GM21447 (cell line): ENCODE measurements at regions not wholly inside any gene's neighbourhood (a gene's known extent, or its start where the extent isn't known, plus 50 kb on each side); places are given as distances from the start of the nearest gene placed in this dataset.

Experiments
- ATAC-seq: cut with Tn5 transposase; IDR thresholded peaks from one replicate; pipeline ENCODE4 v1.9.1; 2021; ENCODE audit not compliant: unreplicated experiment

- ATAC-seq = peak; percentile 84
These were observed 234.4 kb upstream of the E2F8 start for GRCh38 chr11:19474954-19475721.

- ATAC-seq = no peak
These were observed 233.5 kb upstream of the E2F8 start for GRCh38 chr11:19474211-19474610.

DNA sequence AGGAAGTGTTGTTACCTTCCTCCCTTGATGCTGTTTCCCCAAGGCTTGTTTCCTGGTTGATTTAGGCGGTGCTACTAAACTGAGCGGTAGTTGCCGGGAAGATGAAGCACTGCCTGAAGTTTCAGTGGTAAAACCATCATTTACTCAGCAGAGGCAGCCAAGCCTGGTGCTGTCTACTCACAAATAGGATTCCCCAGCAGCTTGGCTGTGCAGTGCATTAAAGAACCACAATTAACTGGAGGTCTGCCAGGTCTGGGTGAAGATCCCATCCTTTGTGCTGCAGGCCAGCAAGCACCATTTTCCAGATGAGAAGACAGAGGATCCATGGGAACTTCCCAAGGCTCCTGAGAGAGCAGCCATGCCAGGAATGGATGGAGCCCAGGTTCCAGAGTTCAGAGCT, 231.9 kb upstream of the E2F8 start:
- ATAC-seq = no peak

DNA sequence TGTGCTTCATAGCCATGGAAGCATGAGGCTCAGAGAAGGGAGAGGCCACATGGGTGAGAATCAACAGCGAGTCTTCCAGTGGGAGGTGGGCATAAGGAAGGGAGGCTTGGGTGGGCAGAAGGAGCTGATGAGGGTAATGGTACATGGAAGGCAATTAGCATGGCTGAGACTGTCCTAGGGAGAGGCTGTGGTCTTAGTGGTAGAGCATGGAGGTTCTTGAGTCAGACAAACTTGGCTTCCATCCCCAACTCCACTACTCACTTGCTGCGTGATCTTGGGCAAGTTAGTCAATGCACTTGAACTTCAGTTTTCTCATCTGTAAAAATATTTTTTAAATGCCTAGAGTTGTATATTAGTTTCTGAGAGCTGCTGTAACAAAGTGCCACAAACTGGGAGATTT, 227.2 kb upstream of the E2F8 start:
- no peak for ATAC-seq

GRCh38 chr11:19466314-19466713, 225.6 kb upstream of the E2F8 start:
- no peak for ATAC-seq

GRCh38 chr11:19463976-19464375, 223.2 kb upstream of the E2F8 start:
- no peak for ATAC-seq

DNA sequence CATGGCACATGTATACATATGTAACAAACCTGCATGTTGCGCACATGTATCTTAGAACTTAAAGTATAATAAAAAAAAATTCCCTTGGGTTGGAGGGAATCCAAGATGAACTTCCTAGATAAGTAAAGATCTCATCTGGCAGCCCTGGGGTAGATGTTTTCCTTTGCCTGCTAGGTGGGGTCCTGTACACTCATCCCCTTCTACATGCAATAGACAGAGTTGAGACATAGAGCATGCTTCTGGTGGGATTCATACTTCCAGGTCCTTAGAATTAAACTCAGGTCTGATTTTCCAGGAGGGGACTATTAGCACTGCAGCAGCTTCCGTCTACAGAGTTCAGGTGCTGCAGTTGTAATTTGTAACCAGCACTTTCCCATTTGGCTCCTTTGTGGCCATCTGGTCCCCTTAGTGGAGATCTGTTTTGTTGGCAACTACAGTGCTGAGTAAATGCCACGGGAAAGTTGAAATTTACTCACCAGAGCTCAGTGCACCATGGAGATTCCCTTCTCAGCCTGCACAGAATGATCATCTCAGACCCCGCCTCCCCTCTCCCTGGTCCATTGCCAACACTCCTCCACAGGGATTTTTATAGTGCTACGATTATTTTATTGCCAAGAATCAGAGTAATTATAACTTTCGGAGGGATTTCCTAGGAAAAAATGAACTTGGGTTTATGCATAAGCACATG, 220.1 kb upstream of the E2F8 start:
- ATAC-seq = no peak

GRCh38 chr11:19459240-19459639, 218.5 kb upstream of the E2F8 start:
- no peak for ATAC-seq

GRCh38 chr11:19458721-19459120, 218.0 kb upstream of the E2F8 start:
- ATAC-seq = no peak

GRCh38 chr11:19458231-19458630, 217.5 kb upstream of the E2F8 start:
- ATAC-seq = no peak

GRCh38 chr11:19455731-19456130, 215.0 kb upstream of the E2F8 start:
- no peak for ATAC-seq

- ATAC-seq = no peak
These were observed 213.0 kb upstream of the E2F8 start for GRCh38 chr11:19453651-19454257.

- ATAC-seq = no peak
These were observed 210.9 kb upstream of the E2F8 start for GRCh38 chr11:19451609-19452008.

DNA sequence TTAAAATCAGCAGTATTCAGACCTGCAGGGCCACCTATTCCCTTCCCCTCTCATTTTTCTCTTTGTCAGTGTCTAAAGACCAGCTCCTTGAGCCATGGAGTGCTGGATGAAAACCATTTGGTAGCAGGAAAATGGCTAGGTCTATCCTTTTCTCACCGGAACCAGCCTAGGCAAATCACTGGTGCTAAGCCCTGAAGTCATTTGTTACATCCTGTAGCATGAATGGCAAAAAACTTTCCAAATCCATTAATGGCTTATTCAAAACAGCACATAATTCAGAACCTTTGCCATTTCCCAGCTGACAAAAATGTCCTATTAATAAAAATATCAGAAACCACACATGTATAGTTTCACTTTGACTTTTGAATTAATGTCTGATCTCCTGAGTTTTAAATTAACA, 209.5 kb upstream of the E2F8 start:
- ATAC-seq = no peak

DNA sequence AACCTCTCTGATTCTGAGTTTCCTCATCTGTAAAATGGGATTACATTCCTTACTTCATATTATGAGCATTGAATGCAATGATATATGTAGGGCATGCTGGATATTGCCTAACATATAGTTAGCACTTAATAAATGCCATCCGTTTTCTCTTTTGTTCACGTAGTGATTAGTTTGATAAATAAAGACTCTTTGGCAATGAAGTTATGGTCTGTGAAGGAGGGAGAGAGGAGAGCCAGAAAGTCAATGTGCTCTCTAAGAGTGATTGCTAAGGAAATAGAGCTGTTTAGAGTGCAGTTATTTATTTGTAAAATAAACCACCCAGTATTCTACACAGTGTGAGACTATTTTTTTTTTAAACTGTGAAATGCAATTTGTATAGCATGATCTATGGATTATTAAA, 207.9 kb upstream of the E2F8 start:
- ATAC-seq = no peak

DNA sequence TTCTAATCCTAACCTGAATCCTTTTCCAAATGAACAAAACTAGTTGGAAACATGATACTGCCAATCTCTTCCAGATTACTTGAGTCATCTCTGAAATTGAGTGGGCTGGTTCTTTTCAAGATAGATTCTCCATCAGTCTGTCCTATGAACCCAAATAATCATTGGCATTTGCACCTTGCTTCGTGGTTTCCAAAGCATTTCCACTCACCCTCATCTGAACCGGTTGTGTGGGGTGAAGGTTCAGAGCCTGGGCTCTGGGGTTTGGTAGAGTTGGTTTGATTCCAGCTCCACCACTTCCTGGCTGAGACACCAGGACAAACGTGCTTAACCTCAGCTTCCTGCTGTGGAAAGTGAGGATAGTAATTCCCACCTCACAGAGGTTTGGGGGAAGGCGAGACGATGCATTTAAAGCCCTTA, 206.4 kb upstream of the E2F8 start:
- no peak for ATAC-seq

- ATAC-seq = no peak
These were observed 205.0 kb upstream of the E2F8 start for GRCh38 chr11:19445771-19446170.

- no peak for ATAC-seq
These were observed 203.5 kb upstream of the E2F8 start for GRCh38 chr11:19444231-19444630.

DNA sequence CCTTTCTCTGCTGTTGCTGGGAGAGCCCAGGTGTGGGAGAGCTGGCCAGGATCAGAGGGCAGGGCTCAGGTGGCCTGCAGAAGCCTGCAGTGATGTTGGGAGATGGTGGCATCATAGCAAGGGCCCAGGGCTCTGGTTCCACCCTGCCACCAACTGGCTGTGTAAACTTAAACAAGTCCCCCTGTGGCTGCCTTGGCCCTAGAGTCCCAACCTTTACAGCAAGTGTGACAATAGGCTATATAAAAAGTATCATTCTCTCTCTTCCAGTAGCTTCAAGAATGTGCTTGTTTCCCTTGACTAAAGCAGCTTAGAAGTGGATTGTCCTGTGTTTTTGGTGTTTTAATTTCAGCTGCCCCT, 201.8 kb upstream of the E2F8 start:
- ATAC-seq = no peak

DNA sequence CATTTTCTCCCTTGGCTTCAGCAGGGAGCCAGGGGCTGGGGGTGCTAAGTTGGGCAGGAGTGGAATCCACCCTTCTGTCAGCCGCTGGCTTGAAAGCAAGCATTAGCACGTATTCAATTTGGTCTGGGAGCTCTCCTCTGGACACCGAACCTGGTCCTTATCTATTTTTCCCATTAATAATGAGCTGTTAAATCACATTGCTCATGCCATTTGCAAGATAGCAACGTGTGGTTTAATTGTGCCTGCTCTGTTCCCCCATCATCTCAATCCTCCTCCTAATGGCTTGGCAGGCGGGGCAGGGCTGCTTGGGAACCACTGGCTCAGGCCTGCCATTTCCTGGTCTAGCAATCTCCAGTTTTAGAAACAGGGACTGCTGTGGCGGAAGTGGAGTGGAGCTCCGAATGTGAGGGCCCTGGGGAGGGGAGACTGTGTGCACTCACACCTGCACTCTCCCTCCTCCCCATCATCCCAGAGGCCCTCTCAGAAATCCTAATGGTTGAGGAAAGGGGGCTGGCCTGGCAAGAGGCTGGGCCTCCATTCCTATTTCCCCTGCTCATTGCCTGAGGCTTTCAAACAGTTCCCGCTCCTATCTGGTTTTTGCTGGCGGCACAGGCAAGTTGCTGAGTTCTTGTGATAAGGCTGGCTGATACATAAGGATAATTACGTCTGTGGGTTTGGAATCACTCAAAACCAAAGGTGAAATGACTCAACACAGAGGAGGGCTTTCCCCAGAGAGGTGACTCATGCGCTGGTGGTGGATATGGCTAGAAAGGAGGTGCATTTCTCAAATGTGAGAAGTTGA, 201.2 kb upstream of the E2F8 start:
- ATAC-seq = peak; percentile 97

DNA sequence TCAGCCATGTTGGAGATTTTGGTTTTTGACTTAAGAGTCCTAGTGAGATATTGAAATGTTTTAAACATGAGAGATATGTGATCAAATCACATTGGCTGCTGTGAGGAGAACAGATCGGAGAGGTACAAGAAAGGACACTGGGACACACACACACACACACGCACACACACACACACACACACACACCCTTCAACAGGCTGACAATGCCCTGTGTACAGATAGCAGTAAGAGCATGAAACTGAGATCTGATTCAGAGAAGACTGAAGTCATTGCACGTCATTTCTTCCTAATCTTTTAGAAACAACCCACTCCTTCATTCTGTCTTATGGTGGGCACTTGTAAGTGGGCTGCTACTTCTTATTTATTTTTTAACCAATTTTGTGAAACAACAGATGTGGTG, 200.5 kb upstream of the E2F8 start:
- ATAC-seq = no peak

DNA sequence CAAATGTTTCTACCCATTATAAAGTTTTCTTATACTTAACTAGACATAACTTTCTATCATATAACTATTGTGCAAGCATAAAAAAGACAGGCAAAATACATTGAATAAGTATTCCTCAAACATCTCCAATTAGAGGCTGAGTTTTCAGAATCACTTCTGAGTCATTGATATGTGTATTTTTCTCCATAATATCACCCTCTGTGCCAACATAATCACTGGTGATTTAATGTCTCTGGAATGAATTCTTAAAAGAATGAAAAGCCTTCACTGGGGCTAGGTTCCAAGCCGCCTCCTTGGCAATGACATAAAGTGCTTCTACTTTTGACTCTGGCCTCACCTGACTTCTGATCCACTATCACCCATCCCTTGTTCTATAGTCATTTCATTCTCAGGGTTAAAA, 197.0 kb upstream of the E2F8 start:
- ATAC-seq = no peak
